Esophagus (tissue), 2 donors: ENCODE measurements at regions not wholly inside any gene's neighbourhood (a gene's known extent, or its start where the extent isn't known, plus 50 kb on each side); places are given as distances from the start of the nearest gene placed in this dataset.
"Not testable (repeated sequence)": the region's sequence is repeated elsewhere in the genome, so short reads cannot be mapped to it uniquely, and the experiment has no call there.

Experiments used
- H3K27ac ChIP-seq, 2 donors: one replicate each; pipeline ENCODE4 v1.5.1; 2013; ENCODE audit warnings: low read depth in 2 of 2, mild to moderate bottlenecking in 2 of 2, inconsistent platforms in 1 of 2, low read length in 1 of 2, moderate library complexity in 1 of 2
- H3K27me3 ChIP-seq, 2 donors: one replicate each; pipeline ENCODE4 v1.6.1; 2013; ENCODE audit warnings: low read length in 2 of 2, control low read depth in 1 of 2, mild to moderate bottlenecking in 1 of 2; ENCODE audit not compliant: insufficient read depth in 2 of 2, control insufficient read depth in 1 of 2
- H3K36me3 ChIP-seq, 2 donors: one replicate each; pipeline ENCODE4 v1.6.1; 2013; ENCODE audit warnings: low read length in 1 of 2; ENCODE audit not compliant: control insufficient read depth in 2 of 2, insufficient read depth in 2 of 2
- H3K4me1 ChIP-seq, 2 donors: one replicate each; pipeline ENCODE4 v1.6.1; 2013; ENCODE audit warnings: low read length in 1 of 2; ENCODE audit not compliant: control insufficient read depth in 2 of 2, insufficient read depth in 2 of 2
- H3K4me3 ChIP-seq, 2 donors: one replicate each; pipeline ENCODE4 v1.5.1; 2013; ENCODE audit warnings: low read length in 2 of 2, mild to moderate bottlenecking in 2 of 2, low read depth in 1 of 2, moderate library complexity in 1 of 2
- H3K9me3 ChIP-seq, 2 donors: one replicate each; pipeline ENCODE4 v1.6.1; 2013; ENCODE audit warnings: mild to moderate bottlenecking in 2 of 2, low read depth in 1 of 2, low read length in 1 of 2, moderate library complexity in 1 of 2; ENCODE audit not compliant: control insufficient read depth in 2 of 2, insufficient read depth in 1 of 2
- WGBS, 2 donors: extraction: QIAGEN DNeasy Blood & Tissue Kit; methylation state at CpG; one replicate each; pipeline ENCODE4 v1.1.7; 2013; 5-methylcytosine and 5-hydroxymethylcytosine counted together
- donor health status: healthy with polysubstance abuse.
- donor health status: Bipolar disorder and iron deficiency.

- WGBS, 2 donors, result 2 to 10% methylated on average over 3 to 27 of the region's 27 CpGs
- H3K4me3 ChIP-seq, result peak overlapping the region in 1 of 2 donors; percentile 49
- not testable (repeated sequence) for H3K27me3 ChIP-seq, H3K36me3 ChIP-seq, H3K9me3 ChIP-seq, H3K27ac ChIP-seq, H3K4me1 ChIP-seq
Measured at GRCh38 chr3:75579536-75579935, 84.6 kb upstream of the FRG2C start.

GRCh38 chr3:75579981-75580782, 83.9 kb upstream of the FRG2C start:
- H3K27ac ChIP-seq, H3K4me1 ChIP-seq, H3K36me3 ChIP-seq, H3K9me3 ChIP-seq, H3K27me3 ChIP-seq: not testable (repeated sequence)
- WGBS, 2 donors, result 4 to 6% methylated on average over 40 to 67 of the region's 67 CpGs
- H3K4me3 ChIP-seq, result peak overlapping the region; percentile 49 to 51

- not testable (repeated sequence) for H3K27ac ChIP-seq, H3K4me1 ChIP-seq, H3K27me3 ChIP-seq, H3K9me3 ChIP-seq, H3K36me3 ChIP-seq, H3K4me3 ChIP-seq
- 61 to 63% methylated on average over 3 of the region's 3 CpGs for WGBS, 2 donors
Measured at GRCh38 chr3:75582536-75582935, 81.6 kb upstream of the FRG2C start.

DNA sequence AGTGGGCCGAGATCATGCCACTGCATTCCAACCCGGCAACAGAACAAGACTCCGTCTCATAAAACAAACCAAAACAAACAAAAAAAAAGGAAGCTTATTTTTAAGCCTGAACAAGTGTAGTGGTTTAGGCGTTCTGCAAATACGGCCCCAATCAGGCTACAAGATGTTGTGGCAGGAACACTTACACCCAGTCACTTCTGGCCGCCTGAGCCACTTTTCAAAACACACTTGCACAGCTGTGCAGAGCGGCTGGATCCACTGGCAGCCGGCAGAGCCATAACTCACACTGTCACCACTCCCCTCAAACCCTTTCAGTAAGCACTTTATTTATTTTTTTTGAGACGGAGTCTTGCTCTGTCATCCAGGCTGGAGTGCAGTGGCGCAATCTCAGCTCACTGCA, 81.0 kb upstream of the FRG2C start:
- not testable (repeated sequence) for H3K27ac ChIP-seq, H3K36me3 ChIP-seq, H3K4me3 ChIP-seq, H3K9me3 ChIP-seq, H3K4me1 ChIP-seq, H3K27me3 ChIP-seq
- WGBS, 2 donors, result 32 to 34% methylated on average over 10 of the region's 10 CpGs

DNA sequence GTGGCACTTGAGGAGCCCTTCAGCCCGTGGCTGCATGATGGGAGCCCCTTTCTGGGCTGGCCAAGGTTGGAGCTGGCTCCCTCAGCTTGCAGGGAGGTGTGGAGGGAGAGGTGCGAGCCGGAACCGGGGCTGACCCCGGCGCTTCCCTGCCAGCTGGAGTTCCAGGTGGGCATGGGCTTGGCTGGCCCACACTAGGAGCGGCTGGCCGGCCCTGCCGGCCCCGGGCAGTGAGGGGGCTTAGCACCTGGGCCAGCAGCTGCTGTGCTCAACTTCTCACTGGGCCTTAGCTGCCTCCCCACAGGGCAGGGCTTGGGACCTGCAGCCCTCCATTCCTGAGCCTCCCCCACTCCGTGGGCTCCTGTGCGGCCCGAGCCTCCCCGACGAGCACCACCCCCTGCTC, 76.4 kb upstream of the FRG2C start:
- H3K4me3 ChIP-seq, H3K36me3 ChIP-seq, H3K27me3 ChIP-seq, H3K9me3 ChIP-seq, H3K4me1 ChIP-seq, H3K27ac ChIP-seq: not testable (repeated sequence)
- WGBS, 2 donors, result 90% methylated on average over 15 of the region's 15 CpGs

DNA sequence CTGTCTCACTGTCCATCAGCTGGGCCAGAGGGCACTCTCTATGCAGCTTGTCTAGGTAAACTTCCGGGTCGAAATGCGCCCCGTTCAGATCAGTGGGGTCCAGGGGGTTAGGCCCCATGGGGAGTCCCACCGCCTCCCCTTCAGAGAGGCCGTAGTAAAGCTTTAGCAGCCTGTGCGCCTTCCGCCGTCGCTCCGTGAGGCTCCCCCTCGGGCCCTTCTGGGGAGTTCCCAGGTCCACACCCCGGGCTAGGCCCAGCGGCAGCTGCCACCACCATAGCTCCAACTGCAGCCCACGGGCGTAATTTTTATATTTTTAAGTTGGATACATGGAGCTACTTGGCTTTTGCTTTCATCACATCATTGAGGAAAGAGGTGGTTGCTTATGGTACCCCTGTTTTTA, 73.7 kb upstream of the FRG2C start:
- not testable (repeated sequence) for H3K4me1 ChIP-seq, H3K36me3 ChIP-seq, H3K27me3 ChIP-seq, H3K4me3 ChIP-seq, H3K27ac ChIP-seq, H3K9me3 ChIP-seq
- WGBS, 2 donors, result 84 to 85% methylated on average over 15 to 16 of the region's 16 CpGs

- WGBS, 2 donors, result 47 to 65% methylated on average over 14 of the region's 14 CpGs
- not testable (repeated sequence) for H3K27me3 ChIP-seq, H3K27ac ChIP-seq, H3K4me3 ChIP-seq, H3K36me3 ChIP-seq, H3K4me1 ChIP-seq, H3K9me3 ChIP-seq
Measured at GRCh38 chr3:75604286-75604934, 59.7 kb upstream of the FRG2C start.

- not testable (repeated sequence) for H3K27me3 ChIP-seq, H3K4me3 ChIP-seq, H3K4me1 ChIP-seq, H3K36me3 ChIP-seq, H3K9me3 ChIP-seq, H3K27ac ChIP-seq
- 87 to 89% methylated on average over 9 of the region's 9 CpGs for WGBS, 2 donors
Measured at GRCh38 chr3:75607996-75608395, 56.1 kb upstream of the FRG2C start.

GRCh38 chr3:75609598-75609997, 54.5 kb upstream of the FRG2C start:
- H3K4me3 ChIP-seq, H3K27me3 ChIP-seq, H3K4me1 ChIP-seq, H3K9me3 ChIP-seq, H3K36me3 ChIP-seq, H3K27ac ChIP-seq: not testable (repeated sequence)
- 30 to 37% methylated on average over 11 to 26 of the region's 26 CpGs for WGBS, 2 donors

DNA sequence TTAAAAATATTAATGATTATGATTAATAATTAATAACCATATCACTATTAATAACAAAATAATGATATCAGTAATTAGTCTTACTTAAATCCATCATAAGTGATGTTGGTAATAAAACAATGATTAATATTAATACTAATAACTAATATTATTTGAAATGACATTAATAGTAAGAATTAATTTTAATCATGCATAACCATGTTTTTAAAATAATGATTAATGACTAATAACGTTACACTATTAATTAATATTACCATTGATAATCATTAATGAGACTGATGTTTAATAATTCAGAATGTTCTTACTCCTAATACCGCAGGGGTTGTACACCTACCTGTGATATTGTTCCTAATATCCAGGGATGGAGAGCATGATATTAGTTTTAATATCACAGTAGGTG, 53.4 kb upstream of the FRG2C start:
- Histone ChIP-seq H3K9me3 (no peaks in the 10 kb centered on the region), H3K4me3 (no peak overlapping the region), H3K27me3 (no peaks in the 10 kb centered on the region), H3K36me3 (no peaks in the 10 kb centered on the region), H3K4me1 (no peaks in the 10 kb centered on the region), H3K27ac (no peak overlapping the region)
- WGBS, 2 donors, result 64 to 75% methylated on average over 2 of the region's 2 CpGs
